HepG2 (cell line): ENCODE measurements at regions not wholly inside any gene's neighbourhood (a gene's known extent, or its start where the extent isn't known, plus 50 kb on each side); places are given as distances from the start of the nearest gene placed in this dataset.
"Not testable (repeated sequence)": the region's sequence is repeated elsewhere in the genome, so short reads cannot be mapped to it uniquely, and the experiment has no call there.

Experiments
- ATAC-seq: fragments of 200-7000 bp; cut with Tn5 transposase; 3 replicates; pipeline ENCODE4 v1.9.1; 2020; ENCODE audit warnings: mild to moderate bottlenecking, moderate library complexity
- BruUV-seq: library from RNA; stranded (reverse); fragments of 400-500 nt; replicated peaks from 2 replicates; lab custom pipeline; 2021; lab: Mats Ljungman, UMichigan
- CTCF ChIA-PET: fragments of 300-600 bp; formaldehyde crosslinking; extraction: SDS; loops from one replicate; lab custom pipeline; 2021; ENCODE audit warnings: low total read pairs, inconsistent platforms, low intra/inter-chr PET ratio; lab: Yijun Ruan, JAX
- POLR2A ChIA-PET: fragments of 350-600 bp; sonication (Branson Sonifier 250); formaldehyde crosslinking; loops from one replicate; lab custom pipeline; 2020; ENCODE audit warnings: antibody characterized with exemption, inconsistent platforms; lab: Yijun Ruan, JAX
- DNase-seq: peaks from one replicate; pipeline ENCODE4 v3.0.0-alpha.2; 2015; ENCODE audit warnings: low spot score
- FAIRE-seq: peaks from 3 replicates; lab custom pipeline; 2011; peaks lifted over from hg19 to GRCh38; lab: Jason Lieb, UNC
- H2AFZ ChIP-seq: one replicate; pipeline ENCODE4 v1.6.1; 2011; ENCODE audit warnings: low read length, inconsistent platforms
- H3K27ac ChIP-seq: fragments of 300-600 bp; 3 replicates; pipeline ENCODE4 v1.8.0; 2011; ENCODE audit warnings: mixed run types, mild to moderate bottlenecking, mixed read lengths, low read length, inconsistent platforms; ENCODE audit not compliant: insufficient read depth; ENCODE audit errors: extremely low read length
- H3K27me3 ChIP-seq, 2 experiments: fragments of 200-600 bp in 1 of 2; 2 replicates in 1 of 2; 3 replicates in 1 of 2; pipeline versions ENCODE4 v1.6.0 to v1.8.0; 2011; ENCODE audit warnings: low read length in 2 of 2, mild to moderate bottlenecking in 2 of 2, moderate library complexity in 2 of 2, inconsistent platforms in 1 of 2; ENCODE audit not compliant: insufficient read depth in 2 of 2, control insufficient read depth in 1 of 2
- H3K36me3 ChIP-seq, 2 experiments: fragments of 200-600 bp in 1 of 2; replicated peaks in 1 of 2; 2 replicates in 1 of 2; 3 replicates in 1 of 2; pipeline versions ENCODE4 v1.5.1 to v1.8.0; 2011; ENCODE audit warnings: low read length in 2 of 2, inconsistent platforms in 1 of 2; ENCODE audit not compliant: insufficient read depth in 2 of 2, control insufficient read depth in 1 of 2
- H3K4me1 ChIP-seq: 2 replicates; pipeline ENCODE4 v1.5.1; 2012; ENCODE audit warnings: low read length, inconsistent platforms; ENCODE audit not compliant: insufficient read depth
- H3K4me2 ChIP-seq: 2 replicates; pipeline ENCODE4 v1.6.0; 2011; ENCODE audit warnings: low read depth, low read length, inconsistent platforms
- H3K4me3 ChIP-seq, 3 experiments: fragments of 200-600 bp in 1 of 3; sonication (generic), shearing (Covaris generic) in 1 of 3; replicated peaks in 1 of 3; 2 replicates each; pipeline ENCODE4 v1.5.1; 2011 to 2016; ENCODE audit warnings: low read length in 3 of 3, inconsistent platforms in 2 of 3, low read depth in 2 of 3, mild to moderate bottlenecking in 2 of 3, control low read depth in 1 of 3, mixed read lengths in 1 of 3; ENCODE audit not compliant: insufficient read depth in 1 of 3
- H3K79me2 ChIP-seq: one replicate; pipeline ENCODE4 v1.6.1; 2011; ENCODE audit warnings: low read length, inconsistent platforms; ENCODE audit not compliant: insufficient read depth
- H3K9ac ChIP-seq: 2 replicates; pipeline ENCODE4 v1.6.0; 2011; ENCODE audit warnings: mild to moderate bottlenecking, low read depth, low read length, inconsistent platforms; ENCODE audit not compliant: insufficient read depth
- H3K9me3 ChIP-seq: 2 replicates; pipeline ENCODE4 v1.5.1; 2012; ENCODE audit warnings: mild to moderate bottlenecking, low read length
- H4K20me1 ChIP-seq: 2 replicates; pipeline ENCODE4 v1.6.0; 2011; ENCODE audit warnings: inconsistent platforms, mild to moderate bottlenecking, low read length, moderate library complexity; ENCODE audit not compliant: insufficient read depth
- SMAD9 ChIP-seq: sonication (generic); formaldehyde crosslinking; IDR thresholded peaks from 2 replicates; pipeline ENCODE4 v1.5.1; 2020; ENCODE audit warnings: mild to moderate bottlenecking, missing genetic modification reagents
- TRAFD1 ChIP-seq: sonication (generic); formaldehyde crosslinking; IDR thresholded peaks from 2 replicates; pipeline ENCODE4 v1.5.1; 2020; ENCODE audit warnings: missing genetic modification reagents, mild to moderate bottlenecking, borderline replicate concordance
- ZNF281 ChIP-seq: sonication (generic); formaldehyde crosslinking; IDR thresholded peaks from 2 replicates; pipeline ENCODE4 v1.4.0; 2020; ENCODE audit warnings: missing genetic modification reagents, borderline replicate concordance
- ZNF292 ChIP-seq: sonication (generic); formaldehyde crosslinking; IDR thresholded peaks from 2 replicates; pipeline ENCODE4 v1.8.1; 2022; ENCODE audit warnings: mild to moderate bottlenecking, low read depth, missing genetic modification reagents, borderline replicate concordance
- WGBS: methylation state at CpG from one replicate; pipeline ENCODE4 v1.1.6; 2017; ENCODE audit warnings: low lambda C conversion rate; 5-methylcytosine and 5-hydroxymethylcytosine counted together
- in situ Hi-C: cut with HindIII; loops from 2 replicates; pipeline ENCODE4 v1.10.0; 2017; ENCODE audit warnings: low pct_unique_long_range_greater_than_20kb; ENCODE audit not compliant: extremely low pct_ligation_motif_present
- intact Hi-C: fragments of 100-400 bp; cut with micrococcal nuclease; formaldehyde crosslinking; loops from one replicate; pipeline ENCODE4 v1.10.0; 2022; ENCODE audit not compliant: unreplicated experiment

DNA sequence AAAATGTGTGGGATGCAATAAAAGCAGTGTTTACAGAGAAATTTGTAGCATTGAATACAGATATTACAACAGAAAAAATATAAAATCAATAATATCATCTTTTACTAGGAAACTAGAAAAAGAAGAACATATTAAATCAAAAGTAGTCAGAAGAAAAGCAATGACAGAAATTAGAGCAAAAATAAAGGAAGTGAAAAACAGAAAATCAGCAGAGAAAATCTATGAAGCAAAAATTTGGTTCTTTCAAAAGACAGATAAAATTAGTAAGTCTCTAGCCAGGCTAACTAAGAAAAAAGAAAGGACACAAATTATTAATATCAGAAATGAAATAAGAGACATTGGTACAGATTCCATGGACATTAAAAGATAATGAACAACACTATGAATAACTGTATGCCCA is 212.0 kb upstream of the MGAT5 start:
- ATAC-seq = no peak
- Histone ChIP-seq H3K36me3 (no peaks in the 10 kb centered on the region), H3K4me3 (no peak overlapping the region), H3K27me3 (no peaks in the 10 kb centered on the region; a peak in 1 of 5 replicates), H3K4me2 (no peak overlapping the region), H2AFZ (no peak overlapping the region), H3K27ac (no peak overlapping the region), H3K79me2 (no peaks in the 10 kb centered on the region), H4K20me1 (no peaks in the 10 kb centered on the region), H3K9me3 (no peaks in the 10 kb centered on the region), H3K4me1 (peaks cover 13% of the 10 kb centered on the region; the same call in 1 of the 2 replicates), H3K9ac (no peak overlapping the region)
- in situ Hi-C loops (no loop called here), intact Hi-C loops (no loop called here)
- CTCF ChIA-PET = no interaction called here
- FAIRE-seq = no peak
- no TSS peak for BruUV-seq
- DNase-seq = no peak
- POLR2A ChIA-PET = no interaction called here
- no peak for TF ChIP-seq TRAFD1
- TF ChIP-seq SMAD9 (CRISPR knock-in tag) = no peak
- no peak for TF ChIP-seq ZNF292 (CRISPR knock-in tag)

GRCh38 chr2:134043028-134043427 is 210.8 kb upstream of the MGAT5 start:
- CTCF ChIA-PET, FAIRE-seq: not testable (repeated sequence)

More at GRCh38 chr2:134043028-134043427, 210.8 kb upstream of the MGAT5 start:
- H2AFZ ChIP-seq, H4K20me1 ChIP-seq, H3K27ac ChIP-seq, ATAC-seq, H3K27me3 ChIP-seq, DNase-seq, H3K4me3 ChIP-seq, in situ Hi-C loops, H3K4me2 ChIP-seq, POLR2A ChIA-PET, H3K36me3 ChIP-seq, H3K9ac ChIP-seq, H3K9me3 ChIP-seq, BruUV-seq, intact Hi-C loops, H3K79me2 ChIP-seq: not testable (repeated sequence)
- H3K4me1 ChIP-seq = peaks cover 13% of the 10 kb centered on the region; the same call in 1 of the 2 replicates
- TF ChIP-seq ZNF281 (CRISPR knock-in tag) = peak; percentile 52; the same call in 1 of the 2 replicates
- WGBS = 49% methylated on average over 6 of the region's 8 CpGs
